NCI-H774 (cell line): ENCODE measurements at regions not wholly inside any gene's neighbourhood (a gene's known extent, or its start where the extent isn't known, plus 50 kb on each side); places are given as distances from the start of the nearest gene placed in this dataset.
"Not testable (repeated sequence)": the region's sequence is repeated elsewhere in the genome, so short reads cannot be mapped to it uniquely, and the experiment has no call there.

ENCODE experiments used
- DNase-seq: peaks from one replicate; lab custom pipeline; 2025; lab: John Stamatoyannopoulos, UW

GRCh38 chr4:60485276-60485675 is 714.9 kb upstream of the ADGRL3 start:
- no peak for DNase-seq

DNA sequence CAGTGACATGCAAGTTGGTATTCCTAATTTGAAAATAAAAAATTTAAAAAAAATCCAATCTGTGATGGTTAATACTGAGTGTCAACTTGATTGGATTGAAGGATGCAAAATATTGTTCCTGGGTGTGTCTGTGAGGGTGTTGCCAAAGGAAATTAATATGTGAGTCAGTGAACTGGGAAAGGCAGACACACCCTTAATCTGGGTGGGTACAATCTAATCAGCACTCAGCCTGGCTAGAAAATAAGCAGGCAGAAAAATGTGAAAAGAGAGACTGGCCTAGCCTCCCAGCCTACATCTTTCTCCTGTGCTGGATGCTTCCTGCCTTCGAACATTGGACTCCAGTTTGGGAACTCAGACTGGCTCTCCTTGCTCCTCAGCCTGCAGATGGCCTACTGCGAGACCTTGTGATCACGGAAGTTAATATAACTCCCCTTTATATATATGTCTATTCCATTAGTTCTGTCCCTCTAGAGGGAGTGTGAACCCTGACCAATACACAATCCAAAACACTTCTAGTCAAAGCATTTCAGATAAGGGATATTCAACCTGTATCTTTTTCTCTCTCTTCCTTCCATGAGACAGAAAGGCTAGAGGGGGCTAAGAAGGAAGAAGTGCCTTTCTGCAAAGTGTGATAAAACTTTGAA is 712.9 kb upstream of the ADGRL3 start:
- not testable (repeated sequence) for DNase-seq

GRCh38 chr4:60500810-60501209 is 699.3 kb upstream of the ADGRL3 start:
- no peak for DNase-seq

GRCh38 chr4:60502733-60503132 is 697.4 kb upstream of the ADGRL3 start:
- no peak for DNase-seq

- no peak for DNase-seq
Observed at GRCh38 chr4:60506061-60506460, 694.1 kb upstream of the ADGRL3 start.

DNA sequence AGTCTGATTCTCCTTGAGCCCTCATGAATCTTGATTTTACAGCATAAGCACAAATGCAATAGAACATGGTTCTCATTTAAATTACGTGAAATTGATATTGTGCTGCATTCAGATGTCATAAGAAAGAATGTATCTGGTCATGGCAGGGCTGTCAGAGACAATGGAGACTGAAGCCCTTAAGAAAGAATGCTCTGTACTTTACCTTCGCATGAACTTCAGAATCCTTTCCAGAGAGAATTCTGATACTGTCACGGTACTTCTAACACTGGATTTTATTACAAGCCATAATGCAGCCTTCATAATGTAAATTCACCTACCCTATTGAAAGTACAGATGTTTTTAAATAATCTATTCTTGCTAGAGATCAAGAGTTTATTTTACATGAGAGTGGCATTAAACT is 677.9 kb upstream of the ADGRL3 start:
- DNase-seq = no peak

DNA sequence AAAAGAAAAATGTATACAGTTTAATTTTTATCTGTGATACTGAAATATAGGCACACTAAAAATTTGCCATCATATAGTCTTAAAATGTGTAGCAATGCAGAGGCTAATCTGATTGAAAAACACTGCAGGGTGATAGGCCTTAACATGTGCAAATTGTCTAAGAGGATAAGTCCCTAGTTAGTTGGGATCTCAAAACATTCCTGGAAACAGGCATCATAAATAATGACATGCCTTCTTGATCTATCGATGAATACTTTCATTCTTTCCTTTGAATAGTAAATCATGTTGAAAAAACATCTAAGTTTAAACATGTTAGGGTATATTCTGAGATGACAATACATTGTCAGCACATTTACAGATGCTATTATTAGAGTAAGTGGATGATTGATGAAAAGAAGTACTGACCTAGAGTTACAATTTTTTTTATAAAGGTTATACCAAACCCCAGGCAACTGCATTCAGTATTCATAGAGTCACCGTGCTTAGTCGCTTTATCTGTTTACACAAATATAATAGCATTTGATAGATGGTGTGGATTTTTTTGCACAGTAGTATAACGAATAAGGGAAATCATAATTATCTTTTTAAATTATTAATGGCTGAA is 668.2 kb upstream of the ADGRL3 start:
- DNase-seq = no peak

- no peak for DNase-seq
Observed at GRCh38 chr4:60544981-60545380, 655.1 kb upstream of the ADGRL3 start.

- DNase-seq = peak; percentile 7
Observed at GRCh38 chr4:60562334-60562733, 637.8 kb upstream of the ADGRL3 start.

- no peak for DNase-seq
Observed at GRCh38 chr4:60565558-60565957, 634.6 kb upstream of the ADGRL3 start.

GRCh38 chr4:60575336-60575735 is 624.8 kb upstream of the ADGRL3 start:
- DNase-seq = no peak

GRCh38 chr4:60579335-60579734 is 620.8 kb upstream of the ADGRL3 start:
- DNase-seq = no peak

GRCh38 chr4:60581919-60582536 is 618.1 kb upstream of the ADGRL3 start:
- no peak for DNase-seq

DNA sequence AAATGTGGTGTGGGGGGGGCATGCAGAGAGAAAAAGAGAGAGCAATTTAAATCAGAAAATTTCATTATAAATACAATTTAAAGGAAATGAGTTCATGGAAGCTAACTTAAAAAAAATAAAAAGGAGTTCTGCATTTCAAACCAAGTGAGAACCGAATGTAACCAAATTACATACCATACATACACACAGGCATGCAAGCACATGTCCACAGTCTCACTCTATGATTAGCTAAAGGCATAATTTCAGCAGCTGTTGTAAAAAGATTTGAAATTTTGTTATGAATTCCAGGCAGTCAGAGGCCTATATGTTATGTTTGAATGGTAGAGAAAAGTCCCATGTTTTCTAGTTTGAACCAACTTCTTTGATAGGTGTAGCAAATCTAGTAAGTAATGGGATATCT is 611.6 kb upstream of the ADGRL3 start:
- DNase-seq = no peak

GRCh38 chr4:60589425-60589824 is 610.7 kb upstream of the ADGRL3 start:
- DNase-seq = no peak

DNA sequence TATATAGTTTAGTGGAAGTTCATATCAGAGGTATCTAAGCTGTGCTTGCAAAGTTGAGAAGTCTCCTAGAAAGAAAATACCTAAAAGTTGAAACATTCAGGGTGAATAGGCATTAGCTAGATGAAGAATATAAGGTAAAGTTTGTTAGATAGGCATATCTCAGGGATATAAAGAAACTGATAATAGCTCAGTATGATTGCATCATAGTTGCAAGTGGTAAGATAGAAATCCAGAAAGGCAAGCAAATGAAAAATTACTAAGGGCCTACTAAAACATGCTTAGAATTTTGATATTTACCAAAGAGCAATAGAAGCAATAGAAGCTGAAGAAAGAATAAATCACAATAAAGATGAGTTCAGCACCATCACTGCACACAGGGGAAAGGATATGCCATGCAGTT is 610.0 kb upstream of the ADGRL3 start:
- DNase-seq = no peak

- DNase-seq = no peak
Observed at GRCh38 chr4:60605646-60606354, 594.3 kb upstream of the ADGRL3 start.

DNA sequence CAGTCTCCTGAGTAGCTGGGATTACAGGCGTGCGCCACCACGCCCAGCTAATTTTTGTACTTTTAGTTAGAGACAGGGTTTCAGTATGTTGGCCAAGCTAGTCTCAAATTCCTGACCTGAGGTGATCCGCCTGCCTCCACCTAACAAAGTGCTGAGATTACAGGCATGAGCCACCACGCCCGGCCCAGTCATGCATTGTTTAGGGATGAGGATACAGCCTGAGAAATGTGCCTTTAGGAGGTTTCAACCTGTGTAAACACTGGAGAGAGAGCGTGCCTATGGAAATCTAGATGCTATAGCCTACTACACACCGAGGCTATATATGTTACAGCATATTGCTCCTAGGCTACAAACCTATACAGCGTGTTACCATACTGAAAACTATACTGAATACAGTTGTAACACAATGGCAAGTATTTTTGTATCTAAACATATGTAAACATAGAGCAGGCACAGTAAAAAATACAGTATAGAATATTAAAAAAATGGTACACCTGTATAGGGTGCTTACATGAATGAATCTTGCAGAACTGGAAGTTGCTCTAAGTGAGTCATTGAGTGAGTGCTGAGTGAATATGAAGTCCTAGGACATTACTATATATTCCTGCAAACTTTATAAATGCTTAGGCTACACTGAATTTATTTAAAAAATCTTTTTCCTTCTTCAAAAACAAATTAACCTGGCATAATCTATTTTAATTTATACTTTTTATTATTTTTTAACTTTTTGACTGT is 588.2 kb upstream of the ADGRL3 start:
- DNase-seq = no peak

DNA sequence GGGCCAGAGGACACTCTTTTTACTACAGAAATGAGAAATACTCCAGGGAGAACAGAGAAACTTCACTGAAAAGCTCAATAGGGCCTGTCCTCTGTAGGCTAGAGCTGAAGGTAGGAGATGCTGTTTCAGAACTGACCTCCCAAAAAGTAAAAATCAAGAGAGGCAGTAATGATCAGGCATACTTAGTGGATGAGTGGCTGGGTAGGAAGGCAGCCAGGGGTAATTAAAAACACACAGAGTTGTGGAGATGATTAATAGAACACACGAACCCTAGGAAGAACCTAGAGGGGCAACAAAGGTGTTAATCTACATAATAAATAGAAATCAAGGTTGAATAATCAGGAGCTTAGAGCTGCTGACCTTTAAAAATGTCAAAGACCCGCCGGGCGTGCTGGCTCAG is 582.4 kb upstream of the ADGRL3 start:
- DNase-seq = no peak

DNA sequence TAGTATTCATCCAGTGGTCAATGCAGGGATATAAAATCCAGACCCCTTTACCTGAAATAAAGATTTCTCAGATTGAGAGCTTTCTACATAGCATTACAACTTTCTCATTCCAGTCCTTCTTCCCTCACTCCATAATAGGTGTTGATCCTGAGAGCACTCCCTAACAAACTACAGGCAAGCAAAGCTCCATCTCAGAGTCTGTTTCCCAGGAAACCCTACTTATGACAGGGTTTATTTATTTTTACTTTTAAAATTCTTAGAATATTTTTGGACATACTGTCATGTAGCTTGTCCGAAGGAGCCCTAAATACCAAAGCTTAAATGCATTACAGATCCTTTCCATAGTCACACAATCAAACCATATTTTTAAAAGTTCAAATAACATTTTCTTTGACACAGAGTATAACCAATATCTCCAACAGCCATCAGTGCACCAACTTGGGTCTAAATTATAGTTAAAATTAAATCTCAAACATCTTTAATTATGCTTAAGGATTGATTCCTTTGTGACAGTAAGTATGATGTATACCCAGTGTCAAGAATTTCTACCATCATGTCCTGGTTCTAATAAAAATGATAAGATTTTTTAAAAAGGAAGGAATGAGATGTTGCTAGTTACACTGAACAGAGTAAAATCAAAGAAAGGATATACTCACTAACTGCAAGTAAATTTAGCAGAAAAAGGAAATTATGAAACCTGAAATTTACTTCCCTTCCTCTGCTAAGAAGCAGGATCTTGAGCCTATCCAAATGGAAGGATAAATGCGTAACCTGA is 580.4 kb upstream of the ADGRL3 start:
- no peak for DNase-seq

GRCh38 chr4:60637976-60638375 is 562.1 kb upstream of the ADGRL3 start:
- DNase-seq = no peak

DNA sequence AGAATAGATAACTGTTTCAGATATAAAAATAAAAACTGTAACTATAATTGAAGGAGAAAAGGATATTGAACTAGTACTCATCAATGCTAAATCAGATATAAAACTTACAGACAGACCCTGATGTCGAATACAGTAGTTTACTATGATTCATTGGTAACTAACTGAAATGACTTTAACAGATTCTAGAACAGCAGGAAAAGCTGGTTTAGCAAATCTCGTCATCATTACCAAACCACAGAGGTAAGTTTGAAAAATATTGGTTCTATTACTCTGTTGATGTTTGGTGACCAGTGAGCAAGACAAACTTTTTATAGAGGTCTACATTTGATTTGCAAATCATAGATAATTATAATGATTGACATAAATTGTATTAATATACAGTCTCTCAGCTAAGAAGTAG is 551.4 kb upstream of the ADGRL3 start:
- no peak for DNase-seq
